HG03354 (cell line): ENCODE measurements at regions not wholly inside any gene's neighbourhood (a gene's known extent, or its start where the extent isn't known, plus 50 kb on each side); places are given as distances from the start of the nearest gene placed in this dataset.
"Not testable (repeated sequence)": the region's sequence is repeated elsewhere in the genome, so short reads cannot be mapped to it uniquely, and the experiment has no call there.

Source experiments
- ATAC-seq: cut with Tn5 transposase; IDR thresholded peaks from one replicate; pipeline ENCODE4 v1.9.1; 2021; ENCODE audit warnings: mild to moderate bottlenecking; ENCODE audit not compliant: unreplicated experiment, poor library complexity, severe bottlenecking

GRCh38 chr6:119521251-119521650, 171.7 kb upstream of the MAN1A1 start:
- ATAC-seq = no peak

GRCh38 chr6:119517428-119517827, 167.9 kb upstream of the MAN1A1 start:
- no peak for ATAC-seq

GRCh38 chr6:119514345-119514744, 164.8 kb upstream of the MAN1A1 start:
- no peak for ATAC-seq

- no peak for ATAC-seq
Observed at GRCh38 chr6:119511024-119511423, 161.5 kb upstream of the MAN1A1 start.

GRCh38 chr6:119510246-119510645, 160.7 kb upstream of the MAN1A1 start:
- no peak for ATAC-seq

GRCh38 chr6:119506631-119507174, 157.1 kb upstream of the MAN1A1 start:
- ATAC-seq = no peak

GRCh38 chr6:119501798-119502483, 152.4 kb upstream of the MAN1A1 start:
- ATAC-seq = peak; percentile 94

GRCh38 chr6:119499797-119500196, 150.2 kb upstream of the MAN1A1 start:
- ATAC-seq = no peak

GRCh38 chr6:119497988-119498727, 148.6 kb upstream of the MAN1A1 start:
- ATAC-seq = no peak

- no peak for ATAC-seq
Observed at GRCh38 chr6:119495230-119495683, 145.7 kb upstream of the MAN1A1 start.

- ATAC-seq = no peak
Observed at GRCh38 chr6:119493980-119494379, 144.4 kb upstream of the MAN1A1 start.

GRCh38 chr6:119491112-119491511, 141.6 kb upstream of the MAN1A1 start:
- not testable (repeated sequence) for ATAC-seq

- not testable (repeated sequence) for ATAC-seq
Observed at GRCh38 chr6:119490050-119490449, 140.5 kb upstream of the MAN1A1 start.

GRCh38 chr6:119484598-119484997, 135.0 kb upstream of the MAN1A1 start:
- no peak for ATAC-seq

- ATAC-seq = no peak
Observed at GRCh38 chr6:119483908-119484307, 134.3 kb upstream of the MAN1A1 start.

- no peak for ATAC-seq
Observed at GRCh38 chr6:119482850-119483285, 133.3 kb upstream of the MAN1A1 start.

- ATAC-seq = no peak
Observed at GRCh38 chr6:119481976-119482375, 132.4 kb upstream of the MAN1A1 start.

- no peak for ATAC-seq
Observed at GRCh38 chr6:119480961-119481497, 131.5 kb upstream of the MAN1A1 start.

GRCh38 chr6:119479860-119480655, 130.5 kb upstream of the MAN1A1 start:
- ATAC-seq = no peak

GRCh38 chr6:119476554-119476953, 127.0 kb upstream of the MAN1A1 start:
- ATAC-seq = peak; percentile 85
